DOHH2 (cell line): ENCODE measurements at regions not wholly inside any gene's neighbourhood (a gene's known extent, or its start where the extent isn't known, plus 50 kb on each side); places are given as distances from the start of the nearest gene placed in this dataset.

Experiments
- EZH2phosphoT487 ChIP-seq: fragments of 200-600 bp; sonication (generic); IDR thresholded peaks from 2 replicates; pipeline ENCODE4 v1.6.1; 2017; ENCODE audit warnings: borderline replicate concordance, mild to moderate bottlenecking, antibody characterized with exemption, low read length, moderate library complexity, mixed read lengths
- TF ChIP-seq, protein P1 (sequence below): fragments of 200-600 bp; sonication (generic); IDR thresholded peaks from one replicate; pipeline ENCODE4 v1.5.1; 2014; ENCODE audit warnings: antibody characterized with exemption, mild to moderate bottlenecking, low read depth, low read length; ENCODE audit not compliant: poor library complexity, severe bottlenecking

DNA sequence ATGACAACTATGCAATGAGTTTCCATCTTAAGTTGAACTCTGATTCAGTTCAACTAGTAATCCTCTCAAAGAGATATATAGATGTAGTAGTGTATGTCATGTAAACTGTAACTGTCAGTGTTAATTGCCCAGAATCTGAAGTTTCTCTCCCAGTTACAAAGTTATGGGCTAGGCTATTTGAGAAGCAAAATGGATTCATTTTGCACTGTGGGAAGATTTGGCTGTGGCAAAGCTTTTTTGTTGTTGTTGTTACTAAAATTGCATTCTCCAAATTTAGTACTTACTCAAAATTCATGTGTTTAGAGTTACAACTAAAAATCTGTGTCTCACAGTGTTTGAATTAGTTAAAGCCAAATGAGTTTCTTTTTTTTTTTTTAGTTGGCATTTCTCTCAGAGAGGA lies 219.0 kb downstream of the KCNJ2 start:
- TF ChIP-seq, protein P1, sequence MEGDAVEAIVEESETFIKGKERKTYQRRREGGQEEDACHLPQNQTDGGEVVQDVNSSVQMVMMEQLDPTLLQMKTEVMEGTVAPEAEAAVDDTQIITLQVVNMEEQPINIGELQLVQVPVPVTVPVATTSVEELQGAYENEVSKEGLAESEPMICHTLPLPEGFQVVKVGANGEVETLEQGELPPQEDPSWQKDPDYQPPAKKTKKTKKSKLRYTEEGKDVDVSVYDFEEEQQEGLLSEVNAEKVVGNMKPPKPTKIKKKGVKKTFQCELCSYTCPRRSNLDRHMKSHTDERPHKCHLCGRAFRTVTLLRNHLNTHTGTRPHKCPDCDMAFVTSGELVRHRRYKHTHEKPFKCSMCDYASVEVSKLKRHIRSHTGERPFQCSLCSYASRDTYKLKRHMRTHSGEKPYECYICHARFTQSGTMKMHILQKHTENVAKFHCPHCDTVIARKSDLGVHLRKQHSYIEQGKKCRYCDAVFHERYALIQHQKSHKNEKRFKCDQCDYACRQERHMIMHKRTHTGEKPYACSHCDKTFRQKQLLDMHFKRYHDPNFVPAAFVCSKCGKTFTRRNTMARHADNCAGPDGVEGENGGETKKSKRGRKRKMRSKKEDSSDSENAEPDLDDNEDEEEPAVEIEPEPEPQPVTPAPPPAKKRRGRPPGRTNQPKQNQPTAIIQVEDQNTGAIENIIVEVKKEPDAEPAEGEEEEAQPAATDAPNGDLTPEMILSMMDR = no peak
- no peak for TF ChIP-seq EZH2phosphoT487
